ENCODE measurements at regions not wholly inside any gene's neighbourhood (a gene's known extent, or its start where the extent isn't known, plus 50 kb on each side); places are given as distances from the start of the nearest gene placed in this dataset.

GRCh38 chr5:40360685-40361084, 319.0 kb upstream of the PTGER4 start:
- Histone ChIP-seq H2AFZ (ENCODE audit: control insufficient read depth, low read length) (no peak overlapping the region), H3K9me1 (ENCODE audit: control insufficient read depth, extremely low read depth, insufficient read depth, low read length) (no peaks in the 10 kb centered on the region), H3K4me3 (ENCODE audit: control insufficient read depth in 2 of 3, extremely low read depth in 1 of 3, insufficient read depth in 2 of 3, low read depth in 1 of 3, low read length in 3 of 3) (no peak overlapping the region), H3K4me2 (ENCODE audit: control insufficient read depth, extremely low read depth, insufficient read depth, low read depth, low read length) (no peak overlapping the region), H3K9me3 (ENCODE audit: control insufficient read depth, low read depth, low read length) (no peaks in the 10 kb centered on the region), H3K27me3 (ENCODE audit: control insufficient read depth, extremely low read depth, insufficient read depth, low read length) (no peaks in the 10 kb centered on the region), H3K36me3 (ENCODE audit: control insufficient read depth in 2 of 2, extremely low read depth in 1 of 2, insufficient read depth in 2 of 2, low read length in 2 of 2) (no peaks in the 10 kb centered on the region), H3K27ac (ENCODE audit: control insufficient read depth, insufficient read depth, low read length) (no peak overlapping the region), H3K79me2 (ENCODE audit: control insufficient read depth, insufficient read depth, low read length) (no peaks in the 10 kb centered on the region), H3K9ac (ENCODE audit: control insufficient read depth, extremely low read depth, insufficient read depth, low read length) (no peak overlapping the region), H3K4me1 (ENCODE audit: control insufficient read depth, extremely low read depth, insufficient read depth, low read length) (no peaks in the 10 kb centered on the region), H4K20me1 (ENCODE audit: control insufficient read depth, extremely low read depth, insufficient read depth, low read length) (no peaks in the 10 kb centered on the region)
- DNase-seq (ENCODE audit: low read depth, low spot score) (no peak), FAIRE-seq (no peak)
- TF ChIP-seq EZH2 (IDR thresholded peaks at IDR 0.05; ENCODE audit: low read length) (no peak), CTCF (optimal IDR thresholded peaks at IDR 0.05 in 1 of 3, IDR thresholded peaks at IDR 0.05 in 1 of 3, conservative IDR thresholded peaks at IDR 0.05 in 1 of 3; ENCODE audit: extremely low read depth in 1 of 3, insufficient read depth in 2 of 3, low read length in 3 of 3) (no peak)
- dilution Hi-C loops (cut with MboI; ENCODE audit: extremely low pct_ligation_motif_present, low sequenced_read_pairs): no loop called here

- no peak for TF ChIP-seq EZH2 (IDR thresholded peaks at IDR 0.05; ENCODE audit: low read length)
- no peak for TF ChIP-seq CTCF (optimal IDR thresholded peaks at IDR 0.05 in 1 of 3, IDR thresholded peaks at IDR 0.05 in 1 of 3, conservative IDR thresholded peaks at IDR 0.05 in 1 of 3; ENCODE audit: extremely low read depth in 1 of 3, insufficient read depth in 2 of 3, low read length in 3 of 3)
- Histone ChIP-seq H3K9me1 (ENCODE audit: control insufficient read depth, extremely low read depth, insufficient read depth, low read length) (no peaks in the 10 kb centered on the region), H3K36me3 (ENCODE audit: control insufficient read depth in 2 of 2, extremely low read depth in 1 of 2, insufficient read depth in 2 of 2, low read length in 2 of 2) (no peaks in the 10 kb centered on the region), H3K79me2 (ENCODE audit: control insufficient read depth, insufficient read depth, low read length) (no peaks in the 10 kb centered on the region), H3K9me3 (ENCODE audit: control insufficient read depth, low read depth, low read length) (no peaks in the 10 kb centered on the region), H3K4me2 (ENCODE audit: control insufficient read depth, extremely low read depth, insufficient read depth, low read depth, low read length) (no peak overlapping the region), H3K27me3 (ENCODE audit: control insufficient read depth, extremely low read depth, insufficient read depth, low read length) (no peaks in the 10 kb centered on the region), H3K4me3 (ENCODE audit: control insufficient read depth in 2 of 3, extremely low read depth in 1 of 3, insufficient read depth in 2 of 3, low read depth in 1 of 3, low read length in 3 of 3) (no peak overlapping the region), H4K20me1 (ENCODE audit: control insufficient read depth, extremely low read depth, insufficient read depth, low read length) (no peaks in the 10 kb centered on the region), H3K9ac (ENCODE audit: control insufficient read depth, extremely low read depth, insufficient read depth, low read length) (no peak overlapping the region), H3K4me1 (ENCODE audit: control insufficient read depth, extremely low read depth, insufficient read depth, low read length) (no peaks in the 10 kb centered on the region), H2AFZ (ENCODE audit: control insufficient read depth, low read length) (no peak overlapping the region), H3K27ac (ENCODE audit: control insufficient read depth, insufficient read depth, low read length) (no peak overlapping the region)
- no peak for DNase-seq (ENCODE audit: low read depth, low spot score)
- dilution Hi-C loops (cut with MboI; ENCODE audit: extremely low pct_ligation_motif_present, low sequenced_read_pairs): no loop called here
- FAIRE-seq: no peak
Observed at GRCh38 chr5:40359832-40360231, 319.9 kb upstream of the PTGER4 start.
